Esophagus muscularis mucosa (tissue), 4 donors: ENCODE measurements at regions not wholly inside any gene's neighbourhood (a gene's known extent, or its start where the extent isn't known, plus 50 kb on each side); places are given as distances from the start of the nearest gene placed in this dataset.

ENCODE experiments used
- DNase-seq: peaks from one replicate; pipeline ENCODE4 v3.0.0-alpha.2; 2017; ENCODE audit errors: extremely low spot score
- H3K27ac ChIP-seq, 4 donors: fragments of 200-600 bp; sonication (generic); replicated peaks in 1 of 4; 1 replicate in 3 of 4; 2 replicates in 1 of 4; pipeline ENCODE4 v1.5.1; 2016 to 2019; ENCODE audit warnings: mild to moderate bottlenecking in 1 of 4
- H3K27me3 ChIP-seq, 4 donors: fragments of 200-600 bp; sonication (generic); one replicate each; pipeline versions ENCODE4 v1.5.1 to v1.6.0; 2016 to 2019
- H3K36me3 ChIP-seq, 4 donors: fragments of 200-600 bp; sonication (generic); one replicate each; pipeline ENCODE4 v1.5.1; 2016 to 2019
- H3K4me1 ChIP-seq, 4 donors: fragments of 200-600 bp; sonication (generic); one replicate each; pipeline ENCODE4 v1.5.1; 2016 to 2019
- H3K4me3 ChIP-seq, 4 donors: fragments of 200-600 bp; sonication (generic); 1 replicate in 2 of 4; 2 replicates in 2 of 4; pipeline ENCODE4 v1.5.1; 2016 to 2019; ENCODE audit warnings: mild to moderate bottlenecking in 4 of 4, moderate library complexity in 1 of 4
- H3K9me3 ChIP-seq, 4 donors: fragments of 200-600 bp; sonication (generic); 1 replicate in 3 of 4; 2 replicates in 1 of 4; pipeline ENCODE4 v1.5.1; 2016 to 2019
- CTCF ChIP-seq, 3 experiments: fragments of 200-600 bp in 2 of 3; fragments of 450-650 bp in 1 of 3; sonication (generic) in 2 of 3; IDR thresholded peaks; one replicate each; pipeline ENCODE4 v1.5.1; 2017 to 2019; ENCODE audit warnings: antibody characterized with exemption in 3 of 3, mild to moderate bottlenecking in 2 of 3, moderate library complexity in 1 of 3
- EP300 ChIP-seq: sonication (generic); formaldehyde crosslinking; IDR thresholded peaks from one replicate; pipeline ENCODE4 v1.6.1; 2017; ENCODE audit warnings: antibody characterized with exemption
- POLR2A ChIP-seq: fragments of 450-650 bp; IDR thresholded peaks from one replicate; pipeline ENCODE4 v1.6.1; 2017; ENCODE audit warnings: antibody characterized with exemption, moderate library complexity, mild to moderate bottlenecking, low read depth
- POLR2AphosphoS5 ChIP-seq, 2 donors: sonication (generic); formaldehyde crosslinking; IDR thresholded peaks; one replicate each; pipeline ENCODE4 v1.6.1; 2017; ENCODE audit warnings: antibody characterized with exemption in 2 of 2
- WGBS: methylation state at CpG from one replicate; pipeline ENCODE4 v1.1.5; 2018; 5-methylcytosine and 5-hydroxymethylcytosine counted together
- intact Hi-C: fragments of 100-400 bp; cut with DNase I; formaldehyde crosslinking; loops from one replicate; pipeline ENCODE4 v1.15.1; 2023

- TF ChIP-seq CTCF (IDR thresholded peaks at IDR 0.05) (no peak), EP300 (no peak), POLR2A (no peak), POLR2AphosphoS5 (IDR thresholded peaks at IDR 0.05) (no peak)
- intact Hi-C loops, result no loop called here
These were observed 180.3 kb downstream of the ABHD5 start for GRCh38 chr3:43870844-43871626.

GRCh38 chr3:43871627-43872245 is 181.0 kb downstream of the ABHD5 start:
- no peak overlapping the region for H3K27ac ChIP-seq
- peak; percentile 82 for DNase-seq
- no peaks in the 10 kb centered on the region for H3K36me3 ChIP-seq
- intact Hi-C loops, result no loop called here
- H3K27me3 ChIP-seq, result peaks cover 0 to 8% (median 0%) of the 10 kb centered on the region in 4 donors
- peaks cover 0 to 11% (median 8%) of the 10 kb centered on the region in 4 donors for H3K4me1 ChIP-seq
- TF ChIP-seq EP300, result no peak
- TF ChIP-seq CTCF (IDR thresholded peaks at IDR 0.05), result no peak
- no peak for TF ChIP-seq POLR2AphosphoS5 (IDR thresholded peaks at IDR 0.05)
- no peak for TF ChIP-seq POLR2A
- H3K9me3 ChIP-seq, result no peaks in the 10 kb centered on the region
- 77% methylated on average over 9 of the region's 9 CpGs for WGBS
- H3K4me3 ChIP-seq, result no peak overlapping the region

More at GRCh38 chr3:43870844-43871626, 180.3 kb downstream of the ABHD5 start:
- Histone ChIP-seq H3K4me1 (peaks cover 0 to 11% (median 8%) of the 10 kb centered on the region in 4 donors), H3K27me3 (peaks cover 0 to 8% (median 0%) of the 10 kb centered on the region in 4 donors), H3K4me3 (no peak overlapping the region), H3K36me3 (no peaks in the 10 kb centered on the region), H3K27ac (no peak overlapping the region), H3K9me3 (no peaks in the 10 kb centered on the region)
- DNase-seq, result peak; percentile 91
- WGBS, result 58% methylated on average over 2 of the region's 2 CpGs

- Histone ChIP-seq H3K4me3 (no peak overlapping the region), H3K9me3 (no peaks in the 10 kb centered on the region), H3K4me1 (peaks cover 0 to 11% (median 8%) of the 10 kb centered on the region in 4 donors), H3K36me3 (no peaks in the 10 kb centered on the region), H3K27ac (no peak overlapping the region), H3K27me3 (peaks cover 0 to 8% (median 0%) of the 10 kb centered on the region in 4 donors)
- DNase-seq, result peak; percentile 88
- no peak for TF ChIP-seq POLR2A
- no peak for TF ChIP-seq CTCF (IDR thresholded peaks at IDR 0.05)
- TF ChIP-seq EP300, result no peak
- TF ChIP-seq POLR2AphosphoS5 (IDR thresholded peaks at IDR 0.05), result no peak
- WGBS, result 53% methylated on average over 3 of the region's 3 CpGs
- intact Hi-C loops, result no loop called here
These were observed 181.6 kb downstream of the ABHD5 start for GRCh38 chr3:43872301-43872700.

GRCh38 chr3:43872901-43873300 is 182.2 kb downstream of the ABHD5 start:
- Histone ChIP-seq H3K4me3 (no peak overlapping the region), H3K27me3 (peaks cover 0 to 8% (median 0%) of the 10 kb centered on the region in 4 donors), H3K27ac (no peak overlapping the region), H3K9me3 (no peaks in the 10 kb centered on the region), H3K4me1 (peaks cover 0 to 11% (median 8%) of the 10 kb centered on the region in 4 donors), H3K36me3 (no peaks in the 10 kb centered on the region)
- 39% methylated on average over 6 of the region's 6 CpGs for WGBS
- no peak for TF ChIP-seq POLR2A
- TF ChIP-seq CTCF (IDR thresholded peaks at IDR 0.05), result no peak
- DNase-seq, result peak; percentile 66
- intact Hi-C loops, result no loop called here
